HEK293T (cell line): ENCODE measurements at regions not wholly inside any gene's neighbourhood (a gene's known extent, or its start where the extent isn't known, plus 50 kb on each side); places are given as distances from the start of the nearest gene placed in this dataset.

Source experiments
- CTCF ChIA-PET: fragments of 350-600 bp; formaldehyde crosslinking; extraction: SDS; loops from one replicate; lab custom pipeline; 2021; ENCODE audit warnings: antibody characterized with exemption, inconsistent platforms; lab: Yijun Ruan, JAX
- POLR2A ChIA-PET: fragments of 350-600 bp; formaldehyde crosslinking; extraction: SDS; loops from one replicate; lab custom pipeline; 2020; ENCODE audit warnings: antibody characterized with exemption, inconsistent platforms; lab: Yijun Ruan, JAX
- DNase-seq: peaks from one replicate; pipeline ENCODE4 v3.0.0; 2012; ENCODE audit warnings: mixed read lengths; ENCODE audit errors: extremely low spot score
- ARNT ChIP-seq: fragments of 450-650 bp; IDR thresholded peaks from 2 replicates; pipeline ENCODE4 v1.6.1; 2017; ENCODE audit warnings: mild to moderate bottlenecking
- BHLHE40 ChIP-seq: fragments of 450-650 bp; IDR thresholded peaks from 2 replicates; pipeline ENCODE4 v1.6.1; 2016; ENCODE audit warnings: mild to moderate bottlenecking, moderate library complexity, borderline replicate concordance
- CTBP1 ChIP-seq: fragments of 450-650 bp; IDR thresholded peaks from 2 replicates; pipeline ENCODE4 v1.6.1; 2016; ENCODE audit warnings: borderline replicate concordance
- ELF4 ChIP-seq: fragments of 450-650 bp; IDR thresholded peaks from 2 replicates; pipeline ENCODE4 v1.6.1; 2017; ENCODE audit warnings: antibody characterized with exemption
- FOXA1 ChIP-seq: fragments of 450-650 bp; IDR thresholded peaks from 2 replicates; pipeline ENCODE4 v1.6.1; 2016; ENCODE audit warnings: mild to moderate bottlenecking
- FOXK2 ChIP-seq: fragments of 450-650 bp; IDR thresholded peaks from 2 replicates; pipeline ENCODE4 v1.6.1; 2016; ENCODE audit warnings: mild to moderate bottlenecking
- FOXM1 ChIP-seq: fragments of 450-650 bp; IDR thresholded peaks from 2 replicates; pipeline ENCODE4 v1.6.1; 2017; ENCODE audit warnings: mild to moderate bottlenecking, borderline replicate concordance
- HDGF ChIP-seq: fragments of 450-650 bp; IDR thresholded peaks from 2 replicates; pipeline ENCODE4 v1.6.1; 2017; ENCODE audit warnings: antibody characterized with exemption, borderline replicate concordance
- L3MBTL2 ChIP-seq: fragments of 450-650 bp; conservative IDR thresholded peaks from 2 replicates; pipeline ENCODE4 v1.6.1; 2016; ENCODE audit warnings: mild to moderate bottlenecking
- LEF1 ChIP-seq: fragments of 450-650 bp; IDR thresholded peaks from 2 replicates; pipeline ENCODE4 v1.6.1; 2017; ENCODE audit warnings: mild to moderate bottlenecking, borderline replicate concordance
- NFRKB ChIP-seq: fragments of 450-650 bp; IDR thresholded peaks from 2 replicates; pipeline ENCODE4 v1.6.1; 2016; ENCODE audit warnings: mild to moderate bottlenecking, moderate library complexity
- SP1 ChIP-seq: fragments of 450-650 bp; IDR thresholded peaks from 2 replicates; pipeline ENCODE4 v1.6.1; 2017
- SUZ12 ChIP-seq: fragments of 450-650 bp; IDR thresholded peaks from 2 replicates; pipeline ENCODE4 v1.6.1; 2016; ENCODE audit warnings: mild to moderate bottlenecking
- TARDBP ChIP-seq: fragments of 450-650 bp; IDR thresholded peaks from 2 replicates; pipeline ENCODE4 v1.6.1; 2016
- ZNF384 ChIP-seq: fragments of 450-650 bp; IDR thresholded peaks from 2 replicates; pipeline ENCODE4 v1.6.1; 2016
- TF ChIP-seq, protein P1 (sequence below): fragments of 450-650 bp; IDR thresholded peaks from 2 replicates; pipeline ENCODE4 v1.6.1; 2016

DNA sequence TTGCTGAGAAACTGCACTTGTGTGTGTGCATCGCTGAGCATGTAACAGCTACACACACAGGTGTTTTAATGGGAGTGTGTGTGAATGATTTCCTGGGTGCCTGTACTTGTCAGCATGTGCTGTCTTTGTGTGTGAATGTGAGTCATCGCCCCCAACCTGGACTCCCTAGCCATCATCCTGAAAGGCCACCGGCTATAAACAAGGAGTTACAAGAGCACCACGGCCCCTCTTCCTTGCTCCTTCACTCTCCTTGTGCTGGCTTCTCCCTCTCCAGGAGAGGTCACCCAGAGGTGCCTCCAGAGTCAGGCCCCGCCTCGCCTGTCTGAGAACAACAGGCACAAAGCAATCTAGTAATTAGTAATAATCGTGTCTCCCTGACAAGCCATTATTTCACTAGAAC is 419.2 kb downstream of the BUD13 start:
- DNase-seq: no peak
- ChIA-PET CTCF (interaction anchor here (0.7 kb wide), 1 partner anchor 146 kb away, joined by 3 read pairs; no protein-coding TSS in a partner anchor), POLR2A (no interaction called here)
- no peak for TF ChIP-seq ELF4
- no peak for TF ChIP-seq SP1
- no peak for TF ChIP-seq TARDBP
- TF ChIP-seq ZNF384: no peak
- TF ChIP-seq SUZ12: no peak
- no peak for TF ChIP-seq BHLHE40
- TF ChIP-seq, protein P1, sequence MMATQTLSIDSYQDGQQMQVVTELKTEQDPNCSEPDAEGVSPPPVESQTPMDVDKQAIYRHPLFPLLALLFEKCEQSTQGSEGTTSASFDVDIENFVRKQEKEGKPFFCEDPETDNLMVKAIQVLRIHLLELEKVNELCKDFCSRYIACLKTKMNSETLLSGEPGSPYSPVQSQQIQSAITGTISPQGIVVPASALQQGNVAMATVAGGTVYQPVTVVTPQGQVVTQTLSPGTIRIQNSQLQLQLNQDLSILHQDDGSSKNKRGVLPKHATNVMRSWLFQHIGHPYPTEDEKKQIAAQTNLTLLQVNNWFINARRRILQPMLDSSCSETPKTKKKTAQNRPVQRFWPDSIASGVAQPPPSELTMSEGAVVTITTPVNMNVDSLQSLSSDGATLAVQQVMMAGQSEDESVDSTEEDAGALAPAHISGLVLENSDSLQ: no peak
- no peak for TF ChIP-seq L3MBTL2
- no peak for TF ChIP-seq NFRKB
- TF ChIP-seq CTBP1: no peak
- TF ChIP-seq FOXM1: no peak

DNA sequence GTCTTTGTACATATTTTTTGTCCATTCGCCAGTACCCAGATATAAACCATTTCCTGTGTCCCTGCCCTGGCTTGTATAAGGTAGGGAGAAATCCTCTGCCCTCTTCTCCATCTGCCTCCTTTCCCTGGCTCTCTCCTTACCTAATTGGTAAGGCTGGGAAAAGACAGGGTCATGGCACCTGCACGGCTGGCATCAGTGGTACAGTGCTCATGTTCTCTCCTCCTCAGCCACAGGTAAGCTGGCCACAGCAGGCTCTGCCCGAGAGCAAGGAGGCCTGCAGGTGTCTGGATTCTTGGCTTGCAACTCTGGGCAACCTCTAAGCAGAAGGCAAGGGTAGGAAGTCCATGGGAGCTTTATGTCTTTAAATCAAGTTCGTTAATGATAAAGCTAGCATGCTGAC is 419.9 kb downstream of the BUD13 start:
- POLR2A ChIA-PET: interaction anchor here (0.5 kb wide), 1 partner anchor 22 kb away, joined by 3 read pairs; no protein-coding TSS in a partner anchor
- DNase-seq: no peak
- TF ChIP-seq LEF1 (no peak), SUZ12 (no peak), L3MBTL2 (no peak), ARNT (no peak)
- CTCF ChIA-PET: interaction anchor here (0.7 kb wide), 1 partner anchor 147 kb away, joined by 3 read pairs; no protein-coding TSS in a partner anchor

GRCh38 chr11:116348226-116348625 is 424.6 kb downstream of the BUD13 start:
- ChIA-PET POLR2A (no interaction called here), CTCF (no interaction called here)
- no peak for DNase-seq
- TF ChIP-seq BHLHE40 (no peak), ARNT (no peak), LEF1 (no peak), SUZ12 (no peak), FOXM1 (no peak)

DNA sequence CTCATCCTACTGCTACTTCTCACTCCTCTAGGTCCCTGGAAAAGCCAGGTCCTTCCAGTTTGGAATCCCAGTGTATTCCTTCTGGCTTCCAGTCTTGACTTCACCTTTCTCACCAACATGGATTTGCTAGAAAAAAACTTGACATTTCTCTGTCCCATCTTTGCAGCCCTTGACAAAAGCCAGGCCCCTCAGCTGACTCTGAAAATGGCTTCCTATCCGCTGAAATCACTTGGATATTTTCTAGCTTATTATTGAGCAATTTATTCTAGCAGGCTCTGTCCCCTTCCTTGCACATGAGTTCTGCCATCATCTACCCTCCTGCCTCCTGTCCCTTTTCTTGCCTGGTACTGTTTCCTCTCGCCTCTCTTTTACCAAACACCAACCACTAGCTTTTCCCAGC is 427.2 kb downstream of the BUD13 start:
- no peak for TF ChIP-seq TARDBP
- no peak for TF ChIP-seq LEF1
- TF ChIP-seq CTBP1: no peak
- no peak for TF ChIP-seq ZNF384
- TF ChIP-seq SUZ12: no peak
- TF ChIP-seq FOXM1: no peak
- POLR2A ChIA-PET: no interaction called here
- CTCF ChIA-PET: no interaction called here
- no peak for DNase-seq

GRCh38 chr11:116344601-116345000 is 428.2 kb downstream of the BUD13 start:
- ChIA-PET POLR2A (no interaction called here), CTCF (no interaction called here)
- TF ChIP-seq FOXM1 (no peak), LEF1 (no peak), SUZ12 (no peak), NFRKB (no peak)
- TF ChIP-seq, protein P1: no peak
- DNase-seq: no peak

DNA sequence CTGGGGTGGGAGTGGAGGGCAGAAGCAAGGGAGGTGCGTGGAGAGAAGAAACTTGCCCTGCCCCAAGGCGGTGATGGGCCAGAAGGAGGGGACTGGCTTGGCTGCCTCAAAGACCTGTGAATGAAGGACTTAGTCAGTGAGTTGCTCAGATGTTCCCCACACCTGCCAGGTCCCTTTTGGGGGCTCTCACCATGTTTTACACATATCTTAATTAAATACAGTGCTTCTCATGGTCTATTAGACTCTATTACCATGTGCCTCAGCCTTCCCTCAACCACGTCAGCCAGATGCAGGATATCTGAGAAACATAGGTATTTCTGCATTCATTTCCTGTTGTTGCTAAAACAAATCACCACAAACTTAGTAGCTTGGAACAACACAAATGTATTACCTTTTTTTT is 429.5 kb downstream of the BUD13 start:
- ChIA-PET CTCF (no interaction called here), POLR2A (no interaction called here)
- TF ChIP-seq L3MBTL2: no peak
- TF ChIP-seq FOXM1: no peak
- no peak for TF ChIP-seq SP1
- TF ChIP-seq ARNT: no peak
- TF ChIP-seq TARDBP: no peak
- TF ChIP-seq LEF1: no peak
- no peak for TF ChIP-seq FOXK2
- no peak for TF ChIP-seq FOXA1
- no peak for TF ChIP-seq ELF4
- no peak for TF ChIP-seq SUZ12
- TF ChIP-seq HDGF: no peak
- no peak for DNase-seq

- POLR2A ChIA-PET: no interaction called here
- TF ChIP-seq SP1 (no peak), L3MBTL2 (no peak), LEF1 (no peak), FOXM1 (no peak), CTBP1 (no peak), SUZ12 (no peak), BHLHE40 (no peak), ARNT (no peak), FOXK2 (no peak), TARDBP (no peak), HDGF (no peak)
- TF ChIP-seq, protein P1: no peak
- CTCF ChIA-PET: no interaction called here
- no peak for DNase-seq
These were observed 430.6 kb downstream of the BUD13 start for GRCh38 chr11:116342148-116342547.
